ENCODE measurements at regions not wholly inside any gene's neighbourhood (a gene's known extent, or its start where the extent isn't known, plus 50 kb on each side); places are given as distances from the start of the nearest gene placed in this dataset.

DNA sequence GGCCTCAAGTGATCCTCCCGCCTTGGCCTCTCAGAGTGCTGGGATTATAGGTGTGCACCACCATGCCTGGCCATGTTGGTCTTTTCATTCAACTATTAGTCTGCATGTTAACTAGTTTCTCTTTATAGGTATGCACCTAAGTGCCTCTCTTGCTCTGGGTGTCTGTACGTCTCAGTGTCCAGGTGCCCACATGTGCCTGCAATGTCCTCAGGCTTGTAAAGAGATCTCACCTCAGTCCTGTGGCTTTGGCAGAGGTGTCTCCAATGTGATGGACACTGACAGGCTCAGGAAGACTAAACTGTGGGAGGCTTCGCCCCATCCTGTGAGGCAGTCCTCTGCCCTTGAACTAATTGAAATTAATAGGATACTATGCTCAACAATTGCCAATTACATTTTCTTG is 526.3 kb downstream of the PTPRU start:
- peaks cover 12% of the 10 kb centered on the region for H3K27me3 Mint-ChIP-seq (ENCODE audit: insufficient read depth)
- TF ChIP-seq, protein P1, sequence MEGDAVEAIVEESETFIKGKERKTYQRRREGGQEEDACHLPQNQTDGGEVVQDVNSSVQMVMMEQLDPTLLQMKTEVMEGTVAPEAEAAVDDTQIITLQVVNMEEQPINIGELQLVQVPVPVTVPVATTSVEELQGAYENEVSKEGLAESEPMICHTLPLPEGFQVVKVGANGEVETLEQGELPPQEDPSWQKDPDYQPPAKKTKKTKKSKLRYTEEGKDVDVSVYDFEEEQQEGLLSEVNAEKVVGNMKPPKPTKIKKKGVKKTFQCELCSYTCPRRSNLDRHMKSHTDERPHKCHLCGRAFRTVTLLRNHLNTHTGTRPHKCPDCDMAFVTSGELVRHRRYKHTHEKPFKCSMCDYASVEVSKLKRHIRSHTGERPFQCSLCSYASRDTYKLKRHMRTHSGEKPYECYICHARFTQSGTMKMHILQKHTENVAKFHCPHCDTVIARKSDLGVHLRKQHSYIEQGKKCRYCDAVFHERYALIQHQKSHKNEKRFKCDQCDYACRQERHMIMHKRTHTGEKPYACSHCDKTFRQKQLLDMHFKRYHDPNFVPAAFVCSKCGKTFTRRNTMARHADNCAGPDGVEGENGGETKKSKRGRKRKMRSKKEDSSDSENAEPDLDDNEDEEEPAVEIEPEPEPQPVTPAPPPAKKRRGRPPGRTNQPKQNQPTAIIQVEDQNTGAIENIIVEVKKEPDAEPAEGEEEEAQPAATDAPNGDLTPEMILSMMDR (IDR thresholded peaks at IDR 0.05): no peak
- no peaks in the 10 kb centered on the region for H3K9me3 Mint-ChIP-seq
- no peak overlapping the region for H3K4me3 Mint-ChIP-seq
- no peaks in the 10 kb centered on the region for H3K4me1 Mint-ChIP-seq (ENCODE audit: low read depth)
- DNase-seq: no peak
- no peaks in the 10 kb centered on the region for H3K36me3 Mint-ChIP-seq (ENCODE audit: low read depth)
- no peak overlapping the region for H3K27ac Mint-ChIP-seq

- Mint-ChIP-seq H3K27ac (no peak overlapping the region), H3K27me3 (ENCODE audit: insufficient read depth) (peaks cover 6% of the 10 kb centered on the region), H3K4me3 (no peak overlapping the region), H3K4me1 (ENCODE audit: low read depth) (no peaks in the 10 kb centered on the region), H3K36me3 (ENCODE audit: low read depth) (no peaks in the 10 kb centered on the region), H3K9me3 (no peaks in the 10 kb centered on the region)
- DNase-seq: no peak
- TF ChIP-seq, protein P1 (IDR thresholded peaks at IDR 0.05): no peak
These were observed 525.0 kb downstream of the PTPRU start for GRCh38 chr1:29761159-29761928.

DNA sequence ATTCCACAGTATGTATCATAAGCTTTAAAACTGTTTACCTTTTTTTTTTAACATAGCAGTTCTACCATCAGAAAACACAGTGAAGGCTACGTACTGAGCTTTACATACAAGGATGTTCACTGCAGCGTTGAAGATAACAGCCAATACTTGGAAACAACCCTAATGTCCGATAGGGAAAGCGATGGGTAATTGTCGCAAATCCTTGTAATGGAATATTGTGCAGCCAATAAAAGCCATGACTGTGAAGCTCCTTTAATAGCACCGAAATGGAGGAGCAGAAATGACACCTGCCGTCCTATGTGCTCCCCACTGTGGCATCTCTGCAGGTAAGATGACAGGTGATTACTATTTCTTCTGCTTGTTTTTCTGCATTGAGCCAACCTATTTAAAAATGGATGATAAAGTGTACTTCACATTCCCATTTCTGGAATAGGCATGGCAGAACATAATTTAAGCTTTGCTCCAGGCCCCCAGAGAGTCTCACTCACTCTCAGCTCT is 523.8 kb downstream of the PTPRU start:
- H3K27me3 Mint-ChIP-seq (ENCODE audit: insufficient read depth): peaks cover 6% of the 10 kb centered on the region
- no peak overlapping the region for H3K4me3 Mint-ChIP-seq
- H3K27ac Mint-ChIP-seq: no peak overlapping the region
- no peaks in the 10 kb centered on the region for H3K9me3 Mint-ChIP-seq
- no peak for DNase-seq
- TF ChIP-seq, protein P1 (IDR thresholded peaks at IDR 0.05): no peak
- H3K4me1 Mint-ChIP-seq (ENCODE audit: low read depth): no peaks in the 10 kb centered on the region
- no peaks in the 10 kb centered on the region for H3K36me3 Mint-ChIP-seq (ENCODE audit: low read depth)

DNA sequence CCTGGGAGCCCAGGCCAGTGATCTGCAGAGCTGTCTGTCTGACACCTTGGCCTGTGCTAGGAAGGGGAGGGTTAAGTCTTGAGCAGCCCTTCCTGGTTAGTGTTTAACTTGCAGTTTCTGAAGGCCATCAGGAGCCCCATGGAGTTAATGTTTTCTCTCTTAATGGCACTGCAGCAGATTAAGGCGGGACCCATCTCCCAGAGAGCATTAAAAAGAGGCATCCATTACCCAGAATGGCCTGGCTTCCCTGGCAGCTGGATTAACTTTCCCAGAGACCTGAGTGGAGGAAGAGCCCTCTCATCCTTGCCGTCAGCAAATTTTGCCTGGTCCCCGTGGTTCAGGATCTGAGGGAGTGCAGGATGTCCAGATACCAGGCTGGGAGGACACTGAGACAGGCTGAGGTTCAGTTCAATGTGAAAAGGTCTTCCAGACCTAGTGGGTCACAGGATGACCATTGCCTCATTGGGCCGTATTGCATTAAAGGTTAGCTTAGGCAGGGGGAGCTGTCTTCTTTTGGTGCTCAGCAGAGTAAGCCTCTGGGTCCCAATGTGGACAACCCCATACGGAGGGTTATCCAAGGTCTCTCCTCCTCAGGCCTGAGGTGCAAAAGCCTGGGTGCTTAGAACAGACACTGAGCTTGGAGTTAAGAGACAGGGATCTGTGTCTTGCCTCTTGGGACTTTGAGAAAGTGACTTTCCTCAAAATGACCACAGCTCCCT is 522.6 kb downstream of the PTPRU start:
- TF ChIP-seq, protein P1 (IDR thresholded peaks at IDR 0.05): no peak
- H3K4me1 Mint-ChIP-seq (ENCODE audit: low read depth): no peaks in the 10 kb centered on the region
- no peak overlapping the region for H3K27ac Mint-ChIP-seq
- DNase-seq: no peak
- H3K9me3 Mint-ChIP-seq: no peaks in the 10 kb centered on the region
- H3K36me3 Mint-ChIP-seq (ENCODE audit: low read depth): no peaks in the 10 kb centered on the region
- H3K27me3 Mint-ChIP-seq (ENCODE audit: insufficient read depth): peaks cover 7% of the 10 kb centered on the region
- no peak overlapping the region for H3K4me3 Mint-ChIP-seq

DNA sequence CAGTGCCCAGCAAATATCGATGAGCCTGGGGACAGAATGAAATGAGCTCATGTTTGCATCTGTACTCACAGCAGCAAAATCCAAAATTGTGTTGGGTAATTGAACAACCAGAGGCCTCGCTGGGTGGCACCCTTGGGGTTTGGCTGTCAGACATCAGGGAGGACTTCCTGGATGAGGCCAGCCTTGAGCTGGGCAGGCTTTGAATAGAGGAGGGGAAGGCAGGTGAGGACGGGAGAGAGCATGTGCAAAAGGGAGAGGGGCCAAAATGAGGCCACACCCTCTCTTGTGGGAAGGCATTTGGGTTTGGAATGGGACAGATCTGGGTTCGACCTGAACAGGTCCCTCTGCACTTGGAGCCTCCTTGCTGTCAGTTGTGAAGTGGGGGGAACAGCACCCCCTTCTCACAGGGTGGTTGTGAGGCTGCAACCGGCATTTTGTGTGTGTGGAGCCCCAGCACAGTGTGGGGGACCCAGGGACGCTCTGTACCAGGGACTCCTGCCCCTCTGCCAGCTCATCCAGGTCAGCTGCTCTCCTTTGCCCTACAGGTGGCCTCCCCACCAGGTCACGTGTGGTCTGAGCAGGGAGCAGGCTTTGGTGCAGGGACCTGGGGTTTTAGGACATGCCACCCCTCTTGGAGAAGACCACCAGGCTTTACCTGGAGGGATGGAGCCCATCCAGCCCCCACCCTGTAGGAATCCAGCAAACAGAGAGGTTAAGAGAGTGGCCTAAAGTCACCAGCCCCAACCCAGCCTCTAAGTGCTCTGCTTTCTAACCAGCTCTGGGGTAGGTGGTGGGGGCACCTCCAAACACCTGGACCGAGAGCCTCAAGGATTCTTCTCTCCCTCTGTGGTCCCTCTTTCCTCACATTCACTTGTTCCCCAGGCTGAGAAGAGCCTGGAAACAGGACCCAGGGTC is 521.8 kb downstream of the PTPRU start:
- Mint-ChIP-seq H3K27me3 (ENCODE audit: insufficient read depth) (peaks cover 7% of the 10 kb centered on the region), H3K36me3 (ENCODE audit: low read depth) (no peaks in the 10 kb centered on the region), H3K27ac (no peak overlapping the region), H3K4me3 (no peak overlapping the region), H3K9me3 (no peaks in the 10 kb centered on the region), H3K4me1 (ENCODE audit: low read depth) (no peaks in the 10 kb centered on the region)
- TF ChIP-seq, protein P1 (IDR thresholded peaks at IDR 0.05): no peak
- DNase-seq: no peak

Data from HFFc6 (cell line).